Heart left ventricle (tissue), 16 donors: ENCODE measurements at regions not wholly inside any gene's neighbourhood (a gene's known extent, or its start where the extent isn't known, plus 50 kb on each side); places are given as distances from the start of the nearest gene placed in this dataset.

Experiments
- ATAC-seq, 4 donors: fragments of 200-7000 bp; cut with Tn5 transposase; one replicate each; pipeline ENCODE4 v1.9.1; 2020 to 2022; ENCODE audit warnings: moderate library complexity in 4 of 4, mild to moderate bottlenecking in 3 of 4, moderate number of reproducible peaks in 1 of 4
- DNase-seq, 5 donors: peaks; one replicate each; pipeline ENCODE4 v3.0.0-alpha.2; 2020
- H3K27ac ChIP-seq, 12 donors: fragments of 200-600 bp; sonication (generic) in 4 of 12; one replicate each; pipeline versions ENCODE4 v1.5.0 to v1.8.0; 2016 to 2022; ENCODE audit warnings: mild to moderate bottlenecking in 2 of 12
- H3K27me3 ChIP-seq, 9 donors: fragments of 200-600 bp; sonication (generic) in 2 of 9; one replicate each; pipeline versions ENCODE4 v1.5.1 to v1.8.0; 2016 to 2022; ENCODE audit warnings: mild to moderate bottlenecking in 3 of 9
- H3K36me3 ChIP-seq, 9 donors: fragments of 200-600 bp; sonication (generic) in 2 of 9; one replicate each; pipeline versions ENCODE4 v1.5.0 to v1.8.0; 2018 to 2022; ENCODE audit warnings: mild to moderate bottlenecking in 2 of 9
- H3K4me1 ChIP-seq, 12 donors: fragments of 200-600 bp; sonication (generic) in 4 of 12; one replicate each; pipeline versions ENCODE4 v1.5.0 to v1.8.0; 2016 to 2022; ENCODE audit warnings: mild to moderate bottlenecking in 3 of 12
- H3K4me3 ChIP-seq, 12 donors: fragments of 200-600 bp; sonication (generic) in 4 of 12; one replicate each; pipeline versions ENCODE4 v1.5.0 to v1.8.0; 2017 to 2022; ENCODE audit warnings: mild to moderate bottlenecking in 9 of 12, moderate library complexity in 4 of 12
- H3K9me3 ChIP-seq, 12 donors: fragments of 200-600 bp; sonication (generic) in 4 of 12; one replicate each; pipeline versions ENCODE4 v1.5.0 to v1.8.0; 2016 to 2022; ENCODE audit warnings: mild to moderate bottlenecking in 1 of 12
- CTCF ChIP-seq, 12 donors: fragments of 200-600 bp; sonication (generic) in 4 of 12; IDR thresholded peaks; one replicate each; pipeline versions ENCODE4 v1.5.0 to v1.8.0; 2018 to 2022; ENCODE audit warnings: antibody characterized with exemption in 12 of 12, mild to moderate bottlenecking in 5 of 12
- POLR2A ChIP-seq, 2 donors: fragments of 450-650 bp; IDR thresholded peaks; one replicate each; pipeline ENCODE4 v1.6.1; 2017; ENCODE audit warnings: antibody characterized with exemption in 2 of 2, mild to moderate bottlenecking in 2 of 2, moderate library complexity in 2 of 2
- WGBS, 4 donors: extraction: QIAGEN DNeasy Blood & Tissue Kit in 2 of 4; methylation state at CpG; one replicate each; pipeline versions ENCODE4 v1.1.5 to v1.1.7; 2013 to 2018; 5-methylcytosine and 5-hydroxymethylcytosine counted together
- intact Hi-C, 10 donors: fragments of 100-400 bp; cut with DNase I; formaldehyde crosslinking; loops; one replicate each; pipeline versions ENCODE4 v1.11.1 to v1.14.2; 2022
- donor health status: ischemic (EF 13 %, LVEDD 7.1; RV severe dilation, severe dysfunction).
- donor health status: healthy with polysubstance abuse.
- donor health status: DM: no; HTN: yes; CAD: no.
- donor health status: DM: no; HTN: no; CAD: no.
- donor health status: ischemic (EF 25% LVEDD 6.9; RV normal size, moderate dysfunction).
- donor health status: ischemic (EF 25% LVEDD 5.7; RV mildly dilated, moderate dysfunction).
- donor health status: healthy.
- donor health status: DM: yes; HTN: yes; CAD: no.
- donor health status: ischemic (EF 35%, LVEDD 5.7; RV mildly dilated, moderate dysfunction).
- donor health status: nonischemic (EF 11% LVEDD 7.7; RV severe dilation, severe dysfunction).
- donor health status: DM: yes; HTN: yes; CAD: no.
- donor health status: PGD.
- donor health status: ischemic (EF 29% LVEDD 5.4; RV normal size, mild dysfunction).
- donor health status: nonischemic (EF 23%, LVEDD 6.1; RV moderate dilation, normal function).

DNA sequence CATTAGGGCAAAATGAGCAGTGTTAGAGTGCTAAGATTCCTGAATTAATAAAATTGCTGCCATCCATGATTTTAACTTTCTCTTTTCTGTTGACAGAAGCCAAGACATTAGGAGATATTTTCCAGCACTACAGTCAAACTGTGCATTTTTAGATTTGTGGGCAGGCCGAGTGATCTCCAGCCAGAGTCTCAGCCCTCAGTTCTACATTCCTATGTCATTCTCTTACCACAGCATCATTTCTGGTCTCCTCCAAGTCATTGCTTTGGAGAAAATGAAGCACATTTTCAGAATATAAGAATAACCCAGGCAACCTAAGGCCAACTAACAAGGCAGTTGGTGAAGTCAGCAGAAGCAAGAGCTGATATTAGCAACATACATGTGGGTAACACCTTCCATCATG is 74.6 kb upstream of the NUDT7 start:
- TF ChIP-seq CTCF (IDR thresholded peaks at IDR 0.05), result no peak
- no peaks in the 10 kb centered on the region for H3K36me3 ChIP-seq
- H3K27ac ChIP-seq, result no peak overlapping the region
- ATAC-seq, result no peak
- intact Hi-C loops, result no loop called here
- no peaks in the 10 kb centered on the region for H3K9me3 ChIP-seq
- peaks cover 0 to 15% (median 0%) of the 10 kb centered on the region in 9 donors for H3K27me3 ChIP-seq
- H3K4me3 ChIP-seq, result no peak overlapping the region
- H3K4me1 ChIP-seq, result no peaks in the 10 kb centered on the region
- DNase-seq, result no peak
- 48 to 57% (median 50%) methylated on average over 1 of the region's 1 CpG for WGBS, 4 donors

DNA sequence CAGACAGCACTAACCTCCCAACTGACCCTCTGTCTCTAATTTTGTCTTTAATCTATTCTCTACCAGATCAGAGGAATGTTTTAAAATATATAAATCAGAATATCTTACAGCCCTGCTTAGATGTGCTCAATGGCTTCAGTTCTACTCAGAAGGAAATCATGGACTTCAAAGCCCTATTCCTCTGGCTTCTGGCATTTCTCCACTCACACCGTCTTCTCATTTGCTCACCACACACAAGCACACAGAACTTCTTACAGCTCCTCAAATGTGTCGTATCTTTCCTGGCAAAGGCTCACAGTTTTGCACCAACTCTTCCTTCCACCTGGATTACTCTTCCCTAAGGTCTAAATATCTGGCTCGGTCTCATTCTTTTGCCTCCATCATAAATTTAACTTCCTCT is 71.6 kb upstream of the NUDT7 start:
- H3K36me3 ChIP-seq, result no peaks in the 10 kb centered on the region
- ATAC-seq (no peak), DNase-seq (no peak)
- no peaks in the 10 kb centered on the region for H3K4me1 ChIP-seq
- no peak overlapping the region for H3K27ac ChIP-seq
- no peaks in the 10 kb centered on the region for H3K9me3 ChIP-seq
- no peak overlapping the region for H3K4me3 ChIP-seq
- no peak for TF ChIP-seq POLR2A (IDR thresholded peaks at IDR 0.05)
- TF ChIP-seq CTCF (IDR thresholded peaks at IDR 0.05), result no peak
- WGBS, 4 donors, result 55 to 65% (median 58%) methylated on average over 3 of the region's 3 CpGs
- H3K27me3 ChIP-seq, result peaks cover 0 to 15% (median 0%) of the 10 kb centered on the region in 9 donors
- intact Hi-C loops, result no loop called here

DNA sequence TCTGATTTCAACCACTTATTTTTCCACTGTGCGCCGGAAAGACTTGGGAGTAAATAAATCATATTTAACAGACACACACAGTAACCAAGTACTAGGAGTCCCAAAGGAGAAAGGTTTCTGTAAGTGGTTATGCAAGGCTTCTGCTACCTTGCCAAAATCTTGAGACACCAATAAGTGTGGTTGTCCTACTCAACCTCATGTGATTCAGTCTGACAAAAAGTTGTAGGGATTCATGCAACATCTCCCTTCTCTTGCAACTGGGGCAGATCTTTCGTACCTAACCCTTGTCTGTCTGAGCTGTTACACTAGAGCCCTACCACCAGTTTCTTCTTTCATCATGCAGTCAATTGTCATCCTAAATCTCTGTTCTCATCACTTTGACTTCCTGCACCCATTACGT is 69.9 kb upstream of the NUDT7 start:
- no peak for DNase-seq
- intact Hi-C loops, result no loop called here
- no peak overlapping the region for H3K27ac ChIP-seq
- ATAC-seq, result no peak
- H3K36me3 ChIP-seq, result no peaks in the 10 kb centered on the region
- peaks cover 0 to 20% (median 0%) of the 10 kb centered on the region in 9 donors for H3K27me3 ChIP-seq
- no peaks in the 10 kb centered on the region for H3K4me1 ChIP-seq
- no peaks in the 10 kb centered on the region for H3K9me3 ChIP-seq
- 91 to 95% (median 92%) methylated on average over 4 of the region's 4 CpGs for WGBS, 4 donors
- TF ChIP-seq CTCF (IDR thresholded peaks at IDR 0.05), result no peak
- TF ChIP-seq POLR2A (IDR thresholded peaks at IDR 0.05), result no peak
- no peak overlapping the region for H3K4me3 ChIP-seq

GRCh38 chr16:77657016-77657415 is 65.3 kb upstream of the NUDT7 start:
- Histone ChIP-seq H3K4me3 (no peak overlapping the region), H3K27me3 (peaks cover 0 to 10% (median 0%) of the 10 kb centered on the region in 9 donors), H3K9me3 (peaks cover 0 to 4% (median under 1%) of the 10 kb centered on the region in 12 donors), H3K27ac (no peak overlapping the region), H3K4me1 (peaks cover 0 to 2% (median 0%) of the 10 kb centered on the region in 12 donors), H3K36me3 (no peaks in the 10 kb centered on the region)
- DNase-seq, result no peak
- 73 to 80% (median 74%) methylated on average over 6 of the region's 6 CpGs for WGBS, 4 donors
- intact Hi-C loops, result loop anchor here in 4 of 10 donors (5.0 kb wide), 3 partner anchors 50 to 420 kb away; no protein-coding TSS in a partner anchor
- TF ChIP-seq POLR2A (IDR thresholded peaks at IDR 0.05), result no peak
- TF ChIP-seq CTCF (IDR thresholded peaks at IDR 0.05), result no peak
- ATAC-seq, result no peak
